HepG2 (cell line): ENCODE measurements at regions not wholly inside any gene's neighbourhood (a gene's known extent, or its start where the extent isn't known, plus 50 kb on each side); places are given as distances from the start of the nearest gene placed in this dataset.
"Not testable (repeated sequence)": the region's sequence is repeated elsewhere in the genome, so short reads cannot be mapped to it uniquely, and the experiment has no call there.

ENCODE experiments used
- ATAC-seq: fragments of 200-7000 bp; cut with Tn5 transposase; 3 replicates; pipeline ENCODE4 v1.9.1; 2020; ENCODE audit warnings: mild to moderate bottlenecking, moderate library complexity
- BruUV-seq: library from RNA; stranded (reverse); fragments of 400-500 nt; replicated peaks from 2 replicates; lab custom pipeline; 2021; lab: Mats Ljungman, UMichigan
- CTCF ChIA-PET: fragments of 300-600 bp; formaldehyde crosslinking; extraction: SDS; loops from one replicate; lab custom pipeline; 2021; ENCODE audit warnings: low total read pairs, inconsistent platforms, low intra/inter-chr PET ratio; lab: Yijun Ruan, JAX
- POLR2A ChIA-PET: fragments of 350-600 bp; sonication (Branson Sonifier 250); formaldehyde crosslinking; loops from one replicate; lab custom pipeline; 2020; ENCODE audit warnings: antibody characterized with exemption, inconsistent platforms; lab: Yijun Ruan, JAX
- DNase-seq: peaks from one replicate; pipeline ENCODE4 v3.0.0-alpha.2; 2015; ENCODE audit warnings: low spot score
- FAIRE-seq: peaks from 3 replicates; lab custom pipeline; 2011; peaks lifted over from hg19 to GRCh38; lab: Jason Lieb, UNC
- H2AFZ ChIP-seq: one replicate; pipeline ENCODE4 v1.6.1; 2011; ENCODE audit warnings: low read length, inconsistent platforms
- H3K27ac ChIP-seq: fragments of 300-600 bp; 3 replicates; pipeline ENCODE4 v1.8.0; 2011; ENCODE audit warnings: mixed run types, mild to moderate bottlenecking, mixed read lengths, low read length, inconsistent platforms; ENCODE audit not compliant: insufficient read depth; ENCODE audit errors: extremely low read length
- H3K27me3 ChIP-seq, 2 experiments: fragments of 200-600 bp in 1 of 2; 2 replicates in 1 of 2; 3 replicates in 1 of 2; pipeline versions ENCODE4 v1.6.0 to v1.8.0; 2011; ENCODE audit warnings: low read length in 2 of 2, mild to moderate bottlenecking in 2 of 2, moderate library complexity in 2 of 2, inconsistent platforms in 1 of 2; ENCODE audit not compliant: insufficient read depth in 2 of 2, control insufficient read depth in 1 of 2
- H3K36me3 ChIP-seq, 2 experiments: fragments of 200-600 bp in 1 of 2; replicated peaks in 1 of 2; 2 replicates in 1 of 2; 3 replicates in 1 of 2; pipeline versions ENCODE4 v1.5.1 to v1.8.0; 2011; ENCODE audit warnings: low read length in 2 of 2, inconsistent platforms in 1 of 2; ENCODE audit not compliant: insufficient read depth in 2 of 2, control insufficient read depth in 1 of 2
- H3K4me1 ChIP-seq: 2 replicates; pipeline ENCODE4 v1.5.1; 2012; ENCODE audit warnings: low read length, inconsistent platforms; ENCODE audit not compliant: insufficient read depth
- H3K4me2 ChIP-seq: 2 replicates; pipeline ENCODE4 v1.6.0; 2011; ENCODE audit warnings: low read depth, low read length, inconsistent platforms
- H3K4me3 ChIP-seq, 3 experiments: fragments of 200-600 bp in 1 of 3; sonication (generic), shearing (Covaris generic) in 1 of 3; replicated peaks in 1 of 3; 2 replicates each; pipeline ENCODE4 v1.5.1; 2011 to 2016; ENCODE audit warnings: low read length in 3 of 3, inconsistent platforms in 2 of 3, low read depth in 2 of 3, mild to moderate bottlenecking in 2 of 3, control low read depth in 1 of 3, mixed read lengths in 1 of 3; ENCODE audit not compliant: insufficient read depth in 1 of 3
- H3K79me2 ChIP-seq: one replicate; pipeline ENCODE4 v1.6.1; 2011; ENCODE audit warnings: low read length, inconsistent platforms; ENCODE audit not compliant: insufficient read depth
- H3K9ac ChIP-seq: 2 replicates; pipeline ENCODE4 v1.6.0; 2011; ENCODE audit warnings: mild to moderate bottlenecking, low read depth, low read length, inconsistent platforms; ENCODE audit not compliant: insufficient read depth
- H3K9me3 ChIP-seq: 2 replicates; pipeline ENCODE4 v1.5.1; 2012; ENCODE audit warnings: mild to moderate bottlenecking, low read length
- H4K20me1 ChIP-seq: 2 replicates; pipeline ENCODE4 v1.6.0; 2011; ENCODE audit warnings: inconsistent platforms, mild to moderate bottlenecking, low read length, moderate library complexity; ENCODE audit not compliant: insufficient read depth
- FOXA1 ChIP-seq, 2 experiments: fragments of 450-650 bp in 1 of 2; sonication (generic) in 1 of 2; formaldehyde crosslinking in 1 of 2; IDR thresholded peaks; 2 replicates each; pipeline versions ENCODE4 v1.4.0 to v1.6.1; 2016 to 2020; ENCODE audit warnings: missing genetic modification reagents in 1 of 2
- STAG1 ChIP-seq: sonication (generic); formaldehyde crosslinking; IDR thresholded peaks from 2 replicates; pipeline ENCODE4 v1.4.0; 2020; ENCODE audit warnings: missing genetic modification reagents
- ZNF670 ChIP-seq: sonication (generic); formaldehyde crosslinking; IDR thresholded peaks from 2 replicates; pipeline ENCODE4 v1.8.0; 2022; ENCODE audit warnings: mild to moderate bottlenecking, missing genetic modification reagents, borderline replicate concordance
- WGBS: methylation state at CpG from one replicate; pipeline ENCODE4 v1.1.6; 2017; ENCODE audit warnings: low lambda C conversion rate; 5-methylcytosine and 5-hydroxymethylcytosine counted together
- in situ Hi-C: cut with HindIII; loops from 2 replicates; pipeline ENCODE4 v1.10.0; 2017; ENCODE audit warnings: low pct_unique_long_range_greater_than_20kb; ENCODE audit not compliant: extremely low pct_ligation_motif_present
- intact Hi-C: fragments of 100-400 bp; cut with micrococcal nuclease; formaldehyde crosslinking; loops from one replicate; pipeline ENCODE4 v1.10.0; 2022; ENCODE audit not compliant: unreplicated experiment

DNA sequence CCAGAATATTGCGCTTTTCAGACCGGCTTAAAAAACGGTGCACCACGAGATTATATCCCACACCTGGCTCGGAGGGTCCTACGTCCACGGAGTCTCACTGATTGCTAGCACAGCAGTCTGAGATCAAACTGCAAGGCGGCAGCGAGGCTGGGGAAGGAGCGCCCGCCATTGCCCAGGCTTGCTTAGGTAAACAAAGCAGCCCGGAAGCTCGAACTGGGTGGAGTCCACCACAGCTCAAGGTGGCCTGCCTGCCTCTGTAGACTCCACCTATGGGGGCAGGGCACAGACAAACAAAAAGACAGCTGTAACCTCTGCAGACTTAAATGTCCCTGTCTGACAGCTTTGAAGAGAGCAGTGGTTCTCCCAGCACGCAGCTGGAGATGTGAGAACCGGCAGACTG, 344.7 kb downstream of the RAP2B start:
- POLR2A ChIA-PET; H3K4me2 ChIP-seq; in situ Hi-C loops; H3K36me3 ChIP-seq; H3K27me3 ChIP-seq; H3K79me2 ChIP-seq; H4K20me1 ChIP-seq; CTCF ChIA-PET; H3K27ac ChIP-seq; H3K9me3 ChIP-seq; H3K4me1 ChIP-seq; ATAC-seq; DNase-seq; BruUV-seq; H3K9ac ChIP-seq; intact Hi-C loops; H3K4me3 ChIP-seq; FAIRE-seq; H2AFZ ChIP-seq; TF ChIP-seq FOXA1 (IDR thresholded peaks at IDR 0.05): not testable (repeated sequence)
- TF ChIP-seq FOXA1 (CRISPR knock-in tag; IDR thresholded peaks at IDR 0.05): peak; percentile 30; the same call in 1 of the 2 replicates
- 30% methylated on average over 9 of the region's 15 CpGs for WGBS

GRCh38 chr3:153513236-153513635, 351.2 kb downstream of the RAP2B start:
- FAIRE-seq: no peak
- no peak overlapping the region for H3K9ac ChIP-seq
- POLR2A ChIA-PET: no interaction called here
- in situ Hi-C loops (no loop called here), intact Hi-C loops (no loop called here)
- no peak overlapping the region for H3K4me2 ChIP-seq
- ATAC-seq: peak; percentile 56; the same call in 2 of the 3 replicates
- peak; percentile 3 for DNase-seq
- CTCF ChIA-PET: no interaction called here
- WGBS: 0% methylated on average over 1 of the region's 1 CpG
- BruUV-seq: no TSS peak
- H3K4me1 ChIP-seq: no peaks in the 10 kb centered on the region
- H3K9me3 ChIP-seq: peaks cover 11% of the 10 kb centered on the region
- H4K20me1 ChIP-seq: no peaks in the 10 kb centered on the region
- H3K27me3 ChIP-seq: no peaks in the 10 kb centered on the region
- no peak for TF ChIP-seq ZNF670
- peak; percentile 15; the same call in 1 of the 2 replicates for TF ChIP-seq STAG1 (CRISPR knock-in tag)
- no peak overlapping the region for H2AFZ ChIP-seq
- no peaks in the 10 kb centered on the region for H3K36me3 ChIP-seq
- no peaks in the 10 kb centered on the region for H3K79me2 ChIP-seq
- H3K4me3 ChIP-seq: no peak overlapping the region
- no peak overlapping the region for H3K27ac ChIP-seq
